Trophoblast cell (in vitro differentiated cells and primary cell): ENCODE measurements at regions not wholly inside any gene's neighbourhood (a gene's known extent, or its start where the extent isn't known, plus 50 kb on each side); places are given as distances from the start of the nearest gene placed in this dataset.

Experiments
- DNase-seq, 2 donors: peaks; one replicate each; pipeline ENCODE4 v3.0.0-alpha.2; 2016
- H2AFZ ChIP-seq: 2 replicates; pipeline ENCODE4 v1.6.1; 2013; ENCODE audit warnings: low read length, moderate library complexity, mild to moderate bottlenecking; ENCODE audit not compliant: insufficient read depth, poor library complexity
- H2AK5ac ChIP-seq: 2 replicates; pipeline ENCODE4 v1.6.1; 2013; ENCODE audit warnings: mild to moderate bottlenecking, low read length
- H2BK120ac ChIP-seq: 2 replicates; pipeline ENCODE4 v1.6.1; 2013; ENCODE audit warnings: low read length, mild to moderate bottlenecking, moderate library complexity; ENCODE audit not compliant: insufficient read depth, poor library complexity
- H2BK12ac ChIP-seq: 2 replicates; pipeline ENCODE4 v1.6.1; 2013; ENCODE audit warnings: mild to moderate bottlenecking, low read length, moderate library complexity
- H2BK5ac ChIP-seq: 2 replicates; pipeline ENCODE4 v1.6.1; 2013; ENCODE audit warnings: low read length, low read depth, moderate library complexity, mild to moderate bottlenecking; ENCODE audit not compliant: poor library complexity
- H3K14ac ChIP-seq: 2 replicates; pipeline ENCODE4 v1.6.1; 2013; ENCODE audit warnings: mild to moderate bottlenecking, low read length
- H3K18ac ChIP-seq: 2 replicates; pipeline ENCODE4 v1.6.1; 2013; ENCODE audit warnings: mild to moderate bottlenecking, low read length
- H3K23ac ChIP-seq: 2 replicates; pipeline ENCODE4 v1.6.1; 2013; ENCODE audit warnings: low read length
- H3K27ac ChIP-seq: 2 replicates; pipeline ENCODE4 v1.5.1; 2013; ENCODE audit warnings: low read depth, mild to moderate bottlenecking, inconsistent platforms, low read length, moderate library complexity
- H3K27me3 ChIP-seq: 2 replicates; pipeline ENCODE4 v1.6.1; 2013; ENCODE audit warnings: inconsistent platforms, mild to moderate bottlenecking, low read length, moderate library complexity; ENCODE audit not compliant: insufficient read depth
- H3K36me3 ChIP-seq, 2 experiments: 1 replicate in 1 of 2; 2 replicates in 1 of 2; pipeline ENCODE4 v1.6.1; 2013; ENCODE audit warnings: low read length in 2 of 2, mild to moderate bottlenecking in 2 of 2, moderate library complexity in 1 of 2; ENCODE audit not compliant: insufficient read depth in 2 of 2, control insufficient read depth in 1 of 2
- H3K4ac ChIP-seq: 2 replicates; pipeline ENCODE4 v1.6.1; 2013; ENCODE audit warnings: low read depth, mild to moderate bottlenecking, low read length, moderate library complexity
- H3K4me1 ChIP-seq, 2 experiments: 1 replicate in 1 of 2; 2 replicates in 1 of 2; pipeline ENCODE4 v1.6.1; 2013; ENCODE audit warnings: low read length in 2 of 2, mild to moderate bottlenecking in 2 of 2, moderate library complexity in 1 of 2; ENCODE audit not compliant: insufficient read depth in 2 of 2, control insufficient read depth in 1 of 2
- H3K4me2 ChIP-seq: 2 replicates; pipeline ENCODE4 v1.6.1; 2013; ENCODE audit warnings: inconsistent platforms, mild to moderate bottlenecking, low read length, moderate library complexity
- H3K4me3 ChIP-seq: 2 replicates; pipeline ENCODE4 v1.5.1; 2013; ENCODE audit warnings: mild to moderate bottlenecking, low read depth, low read length, inconsistent platforms
- H3K79me1 ChIP-seq: one replicate; pipeline ENCODE4 v1.6.1; 2013; ENCODE audit warnings: low read length
- H3K79me2 ChIP-seq: 2 replicates; pipeline ENCODE4 v1.6.1; 2013; ENCODE audit warnings: low read length, mild to moderate bottlenecking; ENCODE audit not compliant: control insufficient read depth, insufficient read depth, poor library complexity
- H3K9ac ChIP-seq: 2 replicates; pipeline ENCODE4 v1.6.1; 2013; ENCODE audit warnings: mild to moderate bottlenecking, low read length
- H3K9me3 ChIP-seq: 2 replicates; pipeline ENCODE4 v1.6.1; 2013; ENCODE audit warnings: low read depth, mild to moderate bottlenecking, control low read depth, inconsistent platforms, low read length; ENCODE audit not compliant: insufficient read depth
- H4K12ac ChIP-seq: 2 replicates; pipeline ENCODE4 v1.6.1; 2013; ENCODE audit warnings: low read depth, mild to moderate bottlenecking, low read length, moderate library complexity
- H4K8ac ChIP-seq: 2 replicates; pipeline ENCODE4 v1.6.1; 2013; ENCODE audit warnings: low read depth, mild to moderate bottlenecking, low read length, moderate library complexity
- H4K91ac ChIP-seq: one replicate; pipeline ENCODE4 v1.6.1; 2013; ENCODE audit warnings: low read depth, mild to moderate bottlenecking, low read length, moderate library complexity
- WGBS: extraction: QIAGEN DNeasy Blood & Tissue Kit; methylation state at CpG from one replicate; pipeline ENCODE4 v1.1.7; 2013; ENCODE audit warnings: missing lambda C conversion rate; ENCODE audit not compliant: insufficient read length, insufficient coverage; ENCODE audit errors: extremely low coverage; 5-methylcytosine and 5-hydroxymethylcytosine counted together

DNA sequence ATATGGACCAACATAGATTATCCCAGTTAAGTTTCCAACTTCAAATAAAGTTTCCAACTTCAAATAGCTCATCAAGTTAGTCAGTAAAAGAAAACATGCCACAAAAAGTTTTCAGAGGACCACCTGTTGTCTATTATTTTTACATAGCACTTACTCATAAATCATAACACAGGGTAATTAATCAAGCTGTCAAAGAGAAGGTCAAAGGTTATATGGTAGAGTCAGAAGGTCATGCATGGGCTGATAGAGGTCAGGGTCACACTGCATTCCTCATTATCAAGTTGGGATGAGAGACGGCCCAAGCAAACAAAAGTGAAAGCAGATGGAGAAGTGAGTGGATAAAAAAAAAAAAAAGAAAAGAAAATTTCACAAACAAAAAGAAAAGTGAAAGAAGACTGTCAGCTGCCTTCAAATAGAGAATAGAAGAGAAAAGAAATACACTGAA lies 145.5 kb upstream of the POU5F2 start:
- H4K12ac ChIP-seq, result no peak overlapping the region
- no peaks in the 10 kb centered on the region for H3K79me1 ChIP-seq
- H3K18ac ChIP-seq, result no peak overlapping the region
- no peaks in the 10 kb centered on the region for H3K27me3 ChIP-seq
- no peak overlapping the region for H3K9ac ChIP-seq
- no peak overlapping the region for H2AFZ ChIP-seq
- H2BK12ac ChIP-seq, result no peak overlapping the region
- H3K4me1 ChIP-seq, result peaks cover 0 to 3% of the 10 kb centered on the region in 2 experiments
- H3K36me3 ChIP-seq, result no peaks in the 10 kb centered on the region
- no peak overlapping the region for H3K23ac ChIP-seq
- WGBS, result no CpG with 5 or more reads among the region's 1 CpG
- H2AK5ac ChIP-seq, result no peak overlapping the region
- no peak overlapping the region for H3K4me3 ChIP-seq
- H3K9me3 ChIP-seq, result no peaks in the 10 kb centered on the region
- H4K91ac ChIP-seq, result no peak overlapping the region
- H3K14ac ChIP-seq, result no peak overlapping the region
- H2BK120ac ChIP-seq, result no peak overlapping the region
- DNase-seq, result no peak
- H3K4me2 ChIP-seq, result no peak overlapping the region
- H3K79me2 ChIP-seq, result no peaks in the 10 kb centered on the region
- H3K27ac ChIP-seq, result no peak overlapping the region
- no peak overlapping the region for H4K8ac ChIP-seq
- H3K4ac ChIP-seq, result no peak overlapping the region
- H2BK5ac ChIP-seq, result no peak overlapping the region

DNA sequence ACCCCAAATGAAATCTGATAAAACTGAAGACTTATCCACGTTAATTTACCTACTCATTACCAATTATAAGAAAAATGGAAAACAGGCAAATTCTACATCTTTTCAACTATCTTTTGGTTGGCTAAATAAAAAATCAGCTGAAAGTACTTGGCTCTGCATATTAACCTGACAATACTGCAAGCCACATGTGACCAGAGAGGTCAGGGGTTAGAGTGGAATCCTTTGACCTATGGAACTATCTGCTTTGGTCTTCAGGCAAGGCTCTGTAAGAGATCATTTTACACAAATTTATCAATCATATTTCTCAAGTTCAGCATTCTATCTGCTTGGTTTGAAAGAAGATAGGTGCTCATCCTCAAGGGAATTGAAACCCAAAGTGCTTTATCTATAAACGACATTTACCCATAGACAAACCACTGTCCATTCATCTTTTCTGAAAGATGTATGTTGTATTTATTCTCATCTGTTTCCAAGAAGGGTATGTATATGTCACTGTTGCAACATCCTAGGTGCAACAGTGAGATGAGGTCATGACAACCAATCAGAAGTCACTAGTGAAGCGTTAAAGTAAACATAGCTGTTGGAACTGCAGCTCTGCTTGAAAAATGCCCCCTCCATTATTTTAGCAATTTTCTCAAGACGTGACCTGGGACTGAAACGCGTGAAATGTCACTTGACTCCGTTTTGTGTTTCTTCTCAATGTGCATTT lies 144.9 kb upstream of the POU5F2 start:
- H3K4me1 ChIP-seq, result no peaks in the 10 kb centered on the region
- no peaks in the 10 kb centered on the region for H3K27me3 ChIP-seq
- no peak overlapping the region for H4K12ac ChIP-seq
- H3K14ac ChIP-seq, result no peak overlapping the region
- no peak overlapping the region for H3K23ac ChIP-seq
- no peak overlapping the region for H2BK5ac ChIP-seq
- no peak overlapping the region for H2AK5ac ChIP-seq
- H2AFZ ChIP-seq, result no peak overlapping the region
- no peak overlapping the region for H2BK120ac ChIP-seq
- H3K27ac ChIP-seq, result no peak overlapping the region
- no peak overlapping the region for H2BK12ac ChIP-seq
- no peak overlapping the region for H3K18ac ChIP-seq
- no peak for DNase-seq
- H3K4me3 ChIP-seq, result no peak overlapping the region
- no peaks in the 10 kb centered on the region for H3K36me3 ChIP-seq
- no peaks in the 10 kb centered on the region for H3K79me1 ChIP-seq
- H3K4me2 ChIP-seq, result no peak overlapping the region
- H3K9ac ChIP-seq, result no peak overlapping the region
- no peak overlapping the region for H3K4ac ChIP-seq
- WGBS, result no CpG with 5 or more reads among the region's 7 CpGs
- H4K8ac ChIP-seq, result no peak overlapping the region
- H3K79me2 ChIP-seq, result no peaks in the 10 kb centered on the region
- no peaks in the 10 kb centered on the region for H3K9me3 ChIP-seq
- H4K91ac ChIP-seq, result no peak overlapping the region

GRCh38 chr5:93884254-93884653 lies 142.9 kb upstream of the POU5F2 start:
- H3K79me2 ChIP-seq, result no peaks in the 10 kb centered on the region
- H3K4me3 ChIP-seq, result no peak overlapping the region
- H3K36me3 ChIP-seq, result no peaks in the 10 kb centered on the region
- no peak overlapping the region for H2BK12ac ChIP-seq
- H2AK5ac ChIP-seq, result no peak overlapping the region
- H3K14ac ChIP-seq, result no peak overlapping the region
- H3K27me3 ChIP-seq, result no peaks in the 10 kb centered on the region
- no peaks in the 10 kb centered on the region for H3K79me1 ChIP-seq
- no peak overlapping the region for H3K4ac ChIP-seq
- H3K23ac ChIP-seq, result no peak overlapping the region
- H3K27ac ChIP-seq, result no peak overlapping the region
- no peak overlapping the region for H3K9ac ChIP-seq
- H3K9me3 ChIP-seq, result no peaks in the 10 kb centered on the region
- no peak overlapping the region for H3K4me2 ChIP-seq
- H4K91ac ChIP-seq, result no peak overlapping the region
- no peak overlapping the region for H2BK5ac ChIP-seq
- no peak overlapping the region for H3K18ac ChIP-seq
- H4K12ac ChIP-seq, result no peak overlapping the region
- no peak overlapping the region for H2BK120ac ChIP-seq
- no peaks in the 10 kb centered on the region for H3K4me1 ChIP-seq
- no peak for DNase-seq
- H2AFZ ChIP-seq, result no peak overlapping the region
- no CpG with 5 or more reads among the region's 1 CpG for WGBS
- no peak overlapping the region for H4K8ac ChIP-seq

GRCh38 chr5:93883459-93883858 lies 142.1 kb upstream of the POU5F2 start:
- no peak overlapping the region for H3K4ac ChIP-seq
- DNase-seq, result no peak
- no peak overlapping the region for H2BK120ac ChIP-seq
- no peak overlapping the region for H2AFZ ChIP-seq
- no peak overlapping the region for H3K4me3 ChIP-seq
- no peak overlapping the region for H3K23ac ChIP-seq
- no peaks in the 10 kb centered on the region for H3K36me3 ChIP-seq
- no peak overlapping the region for H4K12ac ChIP-seq
- no peak overlapping the region for H3K9ac ChIP-seq
- no peak overlapping the region for H2BK5ac ChIP-seq
- no CpG with 5 or more reads among the region's 2 CpGs for WGBS
- no peak overlapping the region for H3K14ac ChIP-seq
- no peaks in the 10 kb centered on the region for H3K27me3 ChIP-seq
- H3K27ac ChIP-seq, result no peak overlapping the region
- H3K9me3 ChIP-seq, result no peaks in the 10 kb centered on the region
- H2BK12ac ChIP-seq, result no peak overlapping the region
- no peak overlapping the region for H3K18ac ChIP-seq
- no peak overlapping the region for H2AK5ac ChIP-seq
- no peaks in the 10 kb centered on the region for H3K79me1 ChIP-seq
- H3K79me2 ChIP-seq, result no peaks in the 10 kb centered on the region
- H4K91ac ChIP-seq, result no peak overlapping the region
- no peak overlapping the region for H4K8ac ChIP-seq
- no peak overlapping the region for H3K4me2 ChIP-seq
- H3K4me1 ChIP-seq, result no peaks in the 10 kb centered on the region
